T-helper 2 cell (primary cell): ENCODE measurements at regions not wholly inside any gene's neighbourhood (a gene's known extent, or its start where the extent isn't known, plus 50 kb on each side); places are given as distances from the start of the nearest gene placed in this dataset.
"Not testable (repeated sequence)": the region's sequence is repeated elsewhere in the genome, so short reads cannot be mapped to it uniquely, and the experiment has no call there.

ENCODE experiments used
- DNase-seq, 5 experiments: peaks; one replicate each; pipeline versions ENCODE4 v3.0.0 to v3.0.0-alpha.2; 2012 to 2022

- no peak for DNase-seq
These were observed 248.4 kb upstream of the JARID2 start for GRCh38 chr6:14997507-14997906.

GRCh38 chr6:14999106-14999505, 246.8 kb upstream of the JARID2 start:
- no peak for DNase-seq

- no peak for DNase-seq
These were observed 244.5 kb upstream of the JARID2 start for GRCh38 chr6:15001326-15001910.

GRCh38 chr6:15008269-15008668, 237.6 kb upstream of the JARID2 start:
- no peak for DNase-seq

- DNase-seq: no peak
These were observed 230.9 kb upstream of the JARID2 start for GRCh38 chr6:15014958-15015357.

- no peak for DNase-seq
These were observed 229.1 kb upstream of the JARID2 start for GRCh38 chr6:15016813-15017212.

- DNase-seq: no peak
These were observed 228.6 kb upstream of the JARID2 start for GRCh38 chr6:15017261-15017660.

- no peak for DNase-seq
These were observed 228.1 kb upstream of the JARID2 start for GRCh38 chr6:15017803-15018202.

GRCh38 chr6:15020119-15020770, 225.6 kb upstream of the JARID2 start:
- no peak for DNase-seq

- DNase-seq: no peak
These were observed 224.8 kb upstream of the JARID2 start for GRCh38 chr6:15021074-15021473.

GRCh38 chr6:15023018-15023417, 222.9 kb upstream of the JARID2 start:
- DNase-seq: not testable (repeated sequence)

GRCh38 chr6:15023448-15023847, 222.4 kb upstream of the JARID2 start:
- peak in 3 of 5 experiments; percentile 31 to 87 (median 39) for DNase-seq

GRCh38 chr6:15025446-15025845, 220.4 kb upstream of the JARID2 start:
- DNase-seq: no peak

- no peak for DNase-seq
These were observed 219.0 kb upstream of the JARID2 start for GRCh38 chr6:15026832-15027231.

GRCh38 chr6:15027472-15027871, 218.4 kb upstream of the JARID2 start:
- DNase-seq: no peak

- DNase-seq: peak in 1 of 5 experiments; percentile 42
These were observed 213.9 kb upstream of the JARID2 start for GRCh38 chr6:15032015-15032414.

GRCh38 chr6:15033850-15034203, 212.0 kb upstream of the JARID2 start:
- DNase-seq: no peak

GRCh38 chr6:15036690-15037245, 209.1 kb upstream of the JARID2 start:
- DNase-seq: no peak

- DNase-seq: no peak
These were observed 208.6 kb upstream of the JARID2 start for GRCh38 chr6:15037253-15037652.

- no peak for DNase-seq
These were observed 207.7 kb upstream of the JARID2 start for GRCh38 chr6:15038013-15038791.

- DNase-seq: no peak
These were observed 206.7 kb upstream of the JARID2 start for GRCh38 chr6:15039136-15039535.

GRCh38 chr6:15042938-15043337, 202.9 kb upstream of the JARID2 start:
- no peak for DNase-seq

GRCh38 chr6:15044146-15044882, 201.6 kb upstream of the JARID2 start:
- DNase-seq: no peak
